Osteoblast (primary cell): ENCODE measurements at regions not wholly inside any gene's neighbourhood (a gene's known extent, or its start where the extent isn't known, plus 50 kb on each side); places are given as distances from the start of the nearest gene placed in this dataset.
A peak's percentile ranks its signal among the peaks of the same experiment; 100 is the strongest.

Experiments
- DNase-seq: peaks from one replicate; pipeline ENCODE4 v3.0.0; 2011; ENCODE audit warnings: low spot score, mixed read lengths; ENCODE audit not compliant: insufficient read length; ENCODE audit errors: missing footprints
- H2AFZ ChIP-seq: 2 replicates; pipeline ENCODE4 v1.6.0; 2011; ENCODE audit warnings: mild to moderate bottlenecking, low read length
- H3K27ac ChIP-seq: 2 replicates; pipeline ENCODE4 v1.5.1; 2011; ENCODE audit warnings: mild to moderate bottlenecking, low read depth, low read length, moderate library complexity
- H3K27me3 ChIP-seq: 2 replicates; pipeline ENCODE4 v1.6.0; 2012; ENCODE audit warnings: mild to moderate bottlenecking, control low read depth, inconsistent platforms, low read length, moderate library complexity; ENCODE audit not compliant: insufficient read depth
- H3K36me3 ChIP-seq: 2 replicates; pipeline ENCODE4 v1.5.1; 2011; ENCODE audit warnings: mild to moderate bottlenecking, low read length, control low read depth, moderate library complexity; ENCODE audit not compliant: insufficient read depth
- H3K4me1 ChIP-seq: 2 replicates; pipeline ENCODE4 v1.5.1; 2011; ENCODE audit warnings: mild to moderate bottlenecking, low read length, control low read depth, moderate library complexity; ENCODE audit not compliant: insufficient read depth
- H3K4me2 ChIP-seq: 2 replicates; pipeline ENCODE4 v1.6.0; 2011; ENCODE audit warnings: mild to moderate bottlenecking, low read length; ENCODE audit not compliant: insufficient read depth
- H3K4me3 ChIP-seq: fragments of 200-600 bp; sonication (generic); 3 replicates; pipeline ENCODE4 v1.5.1; 2012; ENCODE audit warnings: mild to moderate bottlenecking, low read length, inconsistent platforms; ENCODE audit not compliant: insufficient read depth
- H3K79me2 ChIP-seq: 2 replicates; pipeline ENCODE4 v1.6.0; 2012; ENCODE audit warnings: mild to moderate bottlenecking, low read length, control low read depth, inconsistent platforms; ENCODE audit not compliant: insufficient read depth
- H3K9me3 ChIP-seq: 2 replicates; pipeline ENCODE4 v1.5.1; 2011; ENCODE audit warnings: low read depth, low read length, control low read depth
- H4K20me1 ChIP-seq: 2 replicates; pipeline ENCODE4 v1.6.0; 2012; ENCODE audit warnings: mild to moderate bottlenecking, low read length, control low read depth; ENCODE audit not compliant: insufficient read depth
- CTCF ChIP-seq: IDR thresholded peaks from 2 replicates; pipeline ENCODE4 v1.5.1; 2011; ENCODE audit warnings: mild to moderate bottlenecking, low read depth, low read length, moderate library complexity; ENCODE audit errors: extremely low read depth

- no peaks in the 10 kb centered on the region for H4K20me1 ChIP-seq
- TF ChIP-seq CTCF, result no peak
- peak overlapping the region; percentile 76 for H3K27ac ChIP-seq
- peak overlapping the region; percentile 10 for H3K4me3 ChIP-seq
- H3K4me1 ChIP-seq, result peaks cover 18% of the 10 kb centered on the region
- no peaks in the 10 kb centered on the region for H3K36me3 ChIP-seq
- H3K4me2 ChIP-seq, result peak overlapping the region; percentile 35
- peak overlapping the region; percentile 75 for H2AFZ ChIP-seq
- no peaks in the 10 kb centered on the region for H3K27me3 ChIP-seq
- peak; percentile 77 for DNase-seq
- H3K79me2 ChIP-seq, result no peaks in the 10 kb centered on the region
- H3K9me3 ChIP-seq, result no peaks in the 10 kb centered on the region
These were observed 402.1 kb downstream of the SETD4 start for GRCh38 chr21:35658242-35658641.

GRCh38 chr21:35652872-35653271, 407.5 kb downstream of the SETD4 start:
- DNase-seq, result no peak

GRCh38 chr21:35652196-35652595, 408.1 kb downstream of the SETD4 start:
- Histone ChIP-seq H3K79me2 (no peaks in the 10 kb centered on the region), H3K9me3 (no peaks in the 10 kb centered on the region)
- DNase-seq, result no peak

More at GRCh38 chr21:35652872-35653271, 407.5 kb downstream of the SETD4 start:
- Histone ChIP-seq H3K27ac (no peak overlapping the region), H3K36me3 (no peaks in the 10 kb centered on the region), H3K27me3 (no peaks in the 10 kb centered on the region), H4K20me1 (no peaks in the 10 kb centered on the region), H2AFZ (no peak overlapping the region), H3K4me2 (no peak overlapping the region), H3K4me3 (no peak overlapping the region), H3K9me3 (no peaks in the 10 kb centered on the region), H3K4me1 (peaks cover 25% of the 10 kb centered on the region), H3K79me2 (no peaks in the 10 kb centered on the region)
- TF ChIP-seq CTCF, result no peak

GRCh38 chr21:35651196-35651595, 409.1 kb downstream of the SETD4 start:
- no peaks in the 10 kb centered on the region for H4K20me1 ChIP-seq
- H3K9me3 ChIP-seq, result no peaks in the 10 kb centered on the region
- no peak overlapping the region for H3K4me2 ChIP-seq
- DNase-seq, result no peak
- H3K36me3 ChIP-seq, result no peaks in the 10 kb centered on the region
- H3K4me1 ChIP-seq, result peaks cover 32% of the 10 kb centered on the region
- H3K79me2 ChIP-seq, result no peaks in the 10 kb centered on the region
- no peaks in the 10 kb centered on the region for H3K27me3 ChIP-seq
- no peak overlapping the region for H2AFZ ChIP-seq
- no peak for TF ChIP-seq CTCF
- no peak overlapping the region for H3K27ac ChIP-seq
- H3K4me3 ChIP-seq, result no peak overlapping the region

More at GRCh38 chr21:35652196-35652595, 408.1 kb downstream of the SETD4 start:
- Histone ChIP-seq H3K27me3 (no peaks in the 10 kb centered on the region), H3K4me2 (no peak overlapping the region), H3K4me3 (no peak overlapping the region), H3K27ac (no peak overlapping the region), H3K4me1 (peaks cover 23% of the 10 kb centered on the region), H4K20me1 (no peaks in the 10 kb centered on the region), H2AFZ (no peak overlapping the region), H3K36me3 (no peaks in the 10 kb centered on the region)
- TF ChIP-seq CTCF, result no peak
